ENCODE measurements at regions not wholly inside any gene's neighbourhood (a gene's known extent, or its start where the extent isn't known, plus 50 kb on each side); places are given as distances from the start of the nearest gene placed in this dataset.

DNA sequence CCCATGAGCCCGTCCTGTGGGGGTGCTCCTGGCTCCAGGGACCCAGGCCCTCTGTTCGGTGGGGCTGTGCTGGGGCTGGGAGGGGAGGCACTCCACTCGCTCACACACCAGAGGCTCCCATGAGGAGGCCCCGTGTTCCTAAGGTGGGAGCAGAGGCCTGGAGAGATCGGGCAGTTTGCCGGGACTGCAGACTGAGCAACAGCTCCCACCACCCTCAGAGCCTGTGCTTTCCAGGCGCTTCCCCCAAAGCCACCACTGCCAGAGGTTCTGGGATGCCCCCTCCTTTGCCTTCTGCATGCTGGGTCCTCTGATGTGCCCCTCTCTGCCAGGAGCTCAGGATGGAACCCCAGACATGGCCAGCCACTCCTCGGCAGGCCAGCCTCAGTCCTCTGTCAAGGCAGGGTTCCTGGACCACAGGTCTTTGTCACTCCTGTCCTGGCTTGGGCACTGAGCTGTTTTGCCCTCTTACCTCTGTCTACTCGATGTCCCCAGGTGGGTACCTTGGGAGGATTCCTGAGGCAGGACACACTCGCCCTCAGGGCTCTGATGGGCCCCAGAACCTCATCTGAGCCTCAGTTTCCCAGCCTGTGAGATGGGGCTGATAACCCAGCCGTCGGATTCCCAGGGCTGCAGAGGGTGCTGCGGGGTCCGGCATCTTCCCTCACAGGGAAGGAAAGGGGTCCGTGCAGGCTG is 80.8 kb downstream of the TSPAN17 start:
- ATAC-seq (no peak), DNase-seq (ENCODE audit: low read depth, low spot score) (no peak)
- Histone ChIP-seq H3K36me3 (ENCODE audit: control insufficient read depth, insufficient read depth, low read length) (no peaks in the 10 kb centered on the region), H3K27ac (ENCODE audit: low read length) (no peak overlapping the region), H3K9me3 (ENCODE audit: control insufficient read depth, insufficient read depth, low read depth, low read length) (no peaks in the 10 kb centered on the region), H3K4me1 (ENCODE audit: control insufficient read depth, insufficient read depth, low read length) (no peaks in the 10 kb centered on the region), H3K4me3 (ENCODE audit: low read depth in 2 of 2, low read length in 2 of 2) (no peak overlapping the region), H3K27me3 (ENCODE audit: control insufficient read depth, insufficient read depth, low read length) (peaks cover 5% of the 10 kb centered on the region)
- BruUV-seq (replicated peaks), result no TSS peak
- TF ChIP-seq, protein P1, sequence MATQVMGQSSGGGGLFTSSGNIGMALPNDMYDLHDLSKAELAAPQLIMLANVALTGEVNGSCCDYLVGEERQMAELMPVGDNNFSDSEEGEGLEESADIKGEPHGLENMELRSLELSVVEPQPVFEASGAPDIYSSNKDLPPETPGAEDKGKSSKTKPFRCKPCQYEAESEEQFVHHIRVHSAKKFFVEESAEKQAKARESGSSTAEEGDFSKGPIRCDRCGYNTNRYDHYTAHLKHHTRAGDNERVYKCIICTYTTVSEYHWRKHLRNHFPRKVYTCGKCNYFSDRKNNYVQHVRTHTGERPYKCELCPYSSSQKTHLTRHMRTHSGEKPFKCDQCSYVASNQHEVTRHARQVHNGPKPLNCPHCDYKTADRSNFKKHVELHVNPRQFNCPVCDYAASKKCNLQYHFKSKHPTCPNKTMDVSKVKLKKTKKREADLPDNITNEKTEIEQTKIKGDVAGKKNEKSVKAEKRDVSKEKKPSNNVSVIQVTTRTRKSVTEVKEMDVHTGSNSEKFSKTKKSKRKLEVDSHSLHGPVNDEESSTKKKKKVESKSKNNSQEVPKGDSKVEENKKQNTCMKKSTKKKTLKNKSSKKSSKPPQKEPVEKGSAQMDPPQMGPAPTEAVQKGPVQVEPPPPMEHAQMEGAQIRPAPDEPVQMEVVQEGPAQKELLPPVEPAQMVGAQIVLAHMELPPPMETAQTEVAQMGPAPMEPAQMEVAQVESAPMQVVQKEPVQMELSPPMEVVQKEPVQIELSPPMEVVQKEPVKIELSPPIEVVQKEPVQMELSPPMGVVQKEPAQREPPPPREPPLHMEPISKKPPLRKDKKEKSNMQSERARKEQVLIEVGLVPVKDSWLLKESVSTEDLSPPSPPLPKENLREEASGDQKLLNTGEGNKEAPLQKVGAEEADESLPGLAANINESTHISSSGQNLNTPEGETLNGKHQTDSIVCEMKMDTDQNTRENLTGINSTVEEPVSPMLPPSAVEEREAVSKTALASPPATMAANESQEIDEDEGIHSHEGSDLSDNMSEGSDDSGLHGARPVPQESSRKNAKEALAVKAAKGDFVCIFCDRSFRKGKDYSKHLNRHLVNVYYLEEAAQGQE (IDR thresholded peaks at IDR 0.05; ENCODE audit: insufficient read depth in 1 of 2, low read depth in 2 of 2, low read length in 1 of 2), result no peak
- TF ChIP-seq, protein P2, sequence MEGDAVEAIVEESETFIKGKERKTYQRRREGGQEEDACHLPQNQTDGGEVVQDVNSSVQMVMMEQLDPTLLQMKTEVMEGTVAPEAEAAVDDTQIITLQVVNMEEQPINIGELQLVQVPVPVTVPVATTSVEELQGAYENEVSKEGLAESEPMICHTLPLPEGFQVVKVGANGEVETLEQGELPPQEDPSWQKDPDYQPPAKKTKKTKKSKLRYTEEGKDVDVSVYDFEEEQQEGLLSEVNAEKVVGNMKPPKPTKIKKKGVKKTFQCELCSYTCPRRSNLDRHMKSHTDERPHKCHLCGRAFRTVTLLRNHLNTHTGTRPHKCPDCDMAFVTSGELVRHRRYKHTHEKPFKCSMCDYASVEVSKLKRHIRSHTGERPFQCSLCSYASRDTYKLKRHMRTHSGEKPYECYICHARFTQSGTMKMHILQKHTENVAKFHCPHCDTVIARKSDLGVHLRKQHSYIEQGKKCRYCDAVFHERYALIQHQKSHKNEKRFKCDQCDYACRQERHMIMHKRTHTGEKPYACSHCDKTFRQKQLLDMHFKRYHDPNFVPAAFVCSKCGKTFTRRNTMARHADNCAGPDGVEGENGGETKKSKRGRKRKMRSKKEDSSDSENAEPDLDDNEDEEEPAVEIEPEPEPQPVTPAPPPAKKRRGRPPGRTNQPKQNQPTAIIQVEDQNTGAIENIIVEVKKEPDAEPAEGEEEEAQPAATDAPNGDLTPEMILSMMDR (IDR thresholded peaks at IDR 0.05), result no peak
- no peak for TF ChIP-seq TCF7L2 (IDR thresholded peaks at IDR 0.05; ENCODE audit: low read depth, low read length)
- intact Hi-C loops (cut with micrococcal nuclease; ENCODE audit: unreplicated experiment), result no loop called here
- CTCF ChIA-PET, result no interaction called here
- in situ Hi-C loops (cut with HindIII; ENCODE audit: low pct_unique_long_range_greater_than_20kb, low sequenced_read_pairs), result no loop called here
- POLR2A ChIA-PET, result interaction anchor here (0.6 kb wide), 1 partner anchor 18 kb away, joined by 3 read pairs; no protein-coding TSS in a partner anchor

DNA sequence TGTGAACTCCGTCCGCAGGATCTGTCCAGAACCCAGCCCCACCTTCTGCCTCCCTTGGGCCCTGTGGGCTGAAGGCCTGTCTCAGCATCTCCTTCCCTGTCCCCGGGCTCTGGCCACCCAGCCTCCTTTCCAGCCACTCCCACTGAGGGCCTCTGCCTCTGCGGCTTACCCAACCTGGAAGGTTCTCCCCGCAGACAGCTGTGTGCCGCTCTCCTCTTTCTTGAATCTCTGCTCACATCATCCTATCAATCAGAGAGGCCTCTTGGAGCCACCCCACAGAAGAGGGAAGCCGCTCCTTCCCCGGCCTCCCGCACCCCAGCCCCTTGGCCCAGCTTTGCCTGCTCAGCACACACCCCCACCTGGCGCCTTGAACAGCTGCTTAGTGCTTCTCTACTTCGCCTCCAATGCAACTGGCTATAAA is 81.5 kb upstream of the UNC5A start:
- ChIA-PET POLR2A (no interaction called here), CTCF (no interaction called here)
- DNase-seq (ENCODE audit: low read depth, low spot score), result no peak
- Histone ChIP-seq H3K36me3 (ENCODE audit: control insufficient read depth, insufficient read depth, low read length) (no peaks in the 10 kb centered on the region), H3K4me1 (ENCODE audit: control insufficient read depth, insufficient read depth, low read length) (no peaks in the 10 kb centered on the region), H3K27ac (ENCODE audit: low read length) (no peak overlapping the region), H3K27me3 (ENCODE audit: control insufficient read depth, insufficient read depth, low read length) (peaks cover 5% of the 10 kb centered on the region), H3K4me3 (ENCODE audit: low read depth in 2 of 2, low read length in 2 of 2) (no peak overlapping the region), H3K9me3 (ENCODE audit: control insufficient read depth, insufficient read depth, low read depth, low read length) (no peaks in the 10 kb centered on the region)
- no TSS peak for BruUV-seq (replicated peaks)
- no peak for ATAC-seq
- intact Hi-C loops (cut with micrococcal nuclease; ENCODE audit: unreplicated experiment) (no loop called here), in situ Hi-C loops (cut with HindIII; ENCODE audit: low pct_unique_long_range_greater_than_20kb, low sequenced_read_pairs) (no loop called here)
- no peak for TF ChIP-seq TCF7L2 (IDR thresholded peaks at IDR 0.05; ENCODE audit: low read depth, low read length)
- TF ChIP-seq, protein P1 (IDR thresholded peaks at IDR 0.05; ENCODE audit: insufficient read depth in 1 of 2, low read depth in 2 of 2, low read length in 1 of 2), result no peak
- TF ChIP-seq, protein P2 (IDR thresholded peaks at IDR 0.05), result no peak
- no peak for TF ChIP-seq SIN3A (IDR thresholded peaks at IDR 0.05; ENCODE audit: borderline replicate concordance, insufficient read depth, low read depth, low read length)
- TF ChIP-seq POLR2AphosphoS5 (IDR thresholded peaks at IDR 0.05; ENCODE audit: low read depth, low read length), result no peak
